Cardiac fibroblast (primary cell): ENCODE measurements at regions not wholly inside any gene's neighbourhood (a gene's known extent, or its start where the extent isn't known, plus 50 kb on each side); places are given as distances from the start of the nearest gene placed in this dataset.

ENCODE experiments used
- DNase-seq, 2 donors: peaks; one replicate each; pipeline versions ENCODE4 v3.0.0 to v3.0.0-alpha.2; 2010; ENCODE audit warnings: low read depth in 2 of 2
- H3K4me3 ChIP-seq, 2 donors: replicated peaks in 1 of 2; 1 replicate in 1 of 2; 2 replicates in 1 of 2; pipeline ENCODE4 v1.5.1; 2011; ENCODE audit warnings: low read depth in 2 of 2, low read length in 2 of 2, mild to moderate bottlenecking in 2 of 2, moderate library complexity in 1 of 2
- TF ChIP-seq, protein P1 (sequence below): IDR thresholded peaks from one replicate; pipeline ENCODE4 v1.5.1; 2011; ENCODE audit warnings: low read depth, mild to moderate bottlenecking, low read length, inconsistent platforms

DNA sequence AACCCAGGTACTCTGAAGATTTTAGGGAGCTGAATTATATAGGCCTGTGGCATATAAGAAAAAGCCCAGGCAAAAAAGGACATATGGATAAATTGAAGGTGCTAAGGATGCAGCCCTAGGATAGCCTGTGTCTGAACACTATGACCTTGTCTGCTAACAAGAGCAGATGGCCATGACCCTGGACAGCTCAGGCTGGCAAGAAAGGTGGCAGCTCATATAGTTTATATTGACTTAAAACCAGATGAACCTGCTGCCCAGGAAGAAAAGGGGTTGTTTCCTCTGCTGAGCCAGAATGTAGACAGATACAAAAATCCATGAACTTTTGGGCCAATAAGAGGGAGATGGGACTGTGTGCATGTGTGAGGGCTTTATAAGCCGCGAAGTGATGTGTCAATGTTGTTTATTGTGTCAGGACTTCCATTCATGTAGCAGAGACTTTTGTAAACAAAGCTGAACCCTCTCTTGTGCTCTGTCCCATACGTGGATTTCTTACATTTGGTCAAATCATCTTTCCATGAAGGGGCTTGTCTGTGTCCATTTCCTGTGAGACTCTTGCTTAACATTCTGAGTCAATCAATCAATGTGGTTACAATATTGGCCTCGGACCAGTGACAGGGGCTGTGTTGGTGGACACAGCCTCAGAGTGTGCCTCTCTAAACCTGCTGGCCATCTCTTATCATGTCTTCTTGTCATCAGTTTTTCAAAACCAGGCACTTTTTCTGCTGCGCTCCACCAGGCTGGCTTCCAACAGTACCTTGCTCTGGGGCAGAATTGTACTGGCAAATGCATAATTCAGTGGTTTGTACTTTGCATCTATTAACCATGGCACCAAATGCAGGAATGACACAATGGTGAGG is 321.2 kb downstream of the WDR72 start:
- TF ChIP-seq, protein P1, sequence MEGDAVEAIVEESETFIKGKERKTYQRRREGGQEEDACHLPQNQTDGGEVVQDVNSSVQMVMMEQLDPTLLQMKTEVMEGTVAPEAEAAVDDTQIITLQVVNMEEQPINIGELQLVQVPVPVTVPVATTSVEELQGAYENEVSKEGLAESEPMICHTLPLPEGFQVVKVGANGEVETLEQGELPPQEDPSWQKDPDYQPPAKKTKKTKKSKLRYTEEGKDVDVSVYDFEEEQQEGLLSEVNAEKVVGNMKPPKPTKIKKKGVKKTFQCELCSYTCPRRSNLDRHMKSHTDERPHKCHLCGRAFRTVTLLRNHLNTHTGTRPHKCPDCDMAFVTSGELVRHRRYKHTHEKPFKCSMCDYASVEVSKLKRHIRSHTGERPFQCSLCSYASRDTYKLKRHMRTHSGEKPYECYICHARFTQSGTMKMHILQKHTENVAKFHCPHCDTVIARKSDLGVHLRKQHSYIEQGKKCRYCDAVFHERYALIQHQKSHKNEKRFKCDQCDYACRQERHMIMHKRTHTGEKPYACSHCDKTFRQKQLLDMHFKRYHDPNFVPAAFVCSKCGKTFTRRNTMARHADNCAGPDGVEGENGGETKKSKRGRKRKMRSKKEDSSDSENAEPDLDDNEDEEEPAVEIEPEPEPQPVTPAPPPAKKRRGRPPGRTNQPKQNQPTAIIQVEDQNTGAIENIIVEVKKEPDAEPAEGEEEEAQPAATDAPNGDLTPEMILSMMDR: no peak
- no peak overlapping the region for H3K4me3 ChIP-seq
- no peak for DNase-seq

DNA sequence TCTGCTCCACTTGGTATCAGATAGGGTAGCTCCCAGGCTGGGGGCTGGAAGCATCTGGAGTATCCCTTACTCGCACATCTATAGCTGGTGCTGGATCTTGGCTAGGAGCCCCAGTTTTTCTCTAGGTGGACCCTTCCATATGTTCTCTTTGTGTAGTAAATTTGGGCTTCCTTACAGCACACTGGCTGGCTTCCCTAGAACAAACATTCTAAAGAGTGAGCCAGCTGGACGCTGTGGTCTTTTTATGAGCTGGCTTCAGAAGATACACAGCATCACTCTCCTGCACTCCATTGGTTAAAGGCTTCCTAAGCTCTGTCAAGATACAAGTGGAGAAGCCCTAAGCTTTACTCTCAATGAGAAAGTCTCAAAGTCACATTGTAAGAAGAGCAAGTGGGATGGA is 322.1 kb downstream of the WDR72 start:
- no peak overlapping the region for H3K4me3 ChIP-seq
- DNase-seq: no peak
- TF ChIP-seq, protein P1: no peak

DNA sequence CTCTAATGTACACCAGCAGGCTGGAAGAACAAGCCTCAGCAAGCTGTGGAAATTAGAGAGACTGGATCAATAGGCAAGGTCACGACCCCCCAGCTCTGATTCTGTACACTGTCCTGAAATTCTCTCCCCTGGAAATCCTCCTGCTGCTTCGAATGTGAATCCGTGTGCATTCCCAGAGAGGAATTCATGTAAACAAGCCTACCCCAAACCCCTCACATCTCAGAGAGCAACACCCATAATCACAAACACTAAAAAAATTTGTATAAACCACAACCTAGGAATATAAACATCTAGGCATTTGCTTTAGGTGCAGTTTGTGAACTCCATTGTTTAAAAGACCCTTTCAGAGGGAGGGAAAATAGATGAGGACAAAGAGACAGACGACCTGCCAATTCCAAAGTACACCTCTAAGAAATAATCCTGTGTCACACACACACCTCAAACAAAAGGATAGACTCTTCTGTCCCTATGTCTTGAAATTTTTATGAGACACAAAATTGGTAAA is 325.2 kb downstream of the WDR72 start:
- DNase-seq: no peak
- H3K4me3 ChIP-seq: no peak overlapping the region
- TF ChIP-seq, protein P1: no peak

DNA sequence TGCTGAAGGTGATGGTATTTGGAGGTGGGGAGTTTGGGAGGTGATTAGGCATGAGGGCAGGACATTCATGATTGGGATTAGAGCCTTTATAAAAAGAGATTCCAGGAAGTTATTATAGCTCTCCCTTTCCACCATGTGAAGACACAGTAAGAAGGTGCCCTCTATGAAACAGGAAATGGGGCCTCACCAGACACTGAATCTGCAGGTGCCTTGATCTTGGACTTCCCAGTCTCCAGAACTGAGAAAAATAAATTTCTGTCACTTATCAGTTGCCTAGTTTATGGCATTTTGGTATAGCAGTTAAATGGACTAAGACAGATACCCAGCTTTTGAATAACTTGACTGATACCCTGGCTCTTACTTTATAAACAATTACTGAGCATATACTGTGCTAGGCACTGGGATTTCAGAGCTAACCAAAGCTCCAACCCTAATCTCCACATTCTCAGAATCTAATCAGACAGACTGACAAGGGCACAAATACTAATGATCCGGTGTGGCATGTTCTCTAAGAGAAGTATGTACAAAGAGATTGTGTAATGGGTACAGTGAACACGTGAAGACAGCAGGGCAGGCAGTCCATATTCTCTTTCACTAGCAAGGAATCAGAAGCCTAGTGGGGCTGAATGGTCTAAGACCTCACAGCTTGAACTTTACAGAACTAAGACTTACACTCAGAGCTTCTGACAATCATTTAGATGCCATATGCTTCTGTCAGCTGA is 343.1 kb downstream of the WDR72 start:
- no peak overlapping the region for H3K4me3 ChIP-seq
- DNase-seq: no peak
- TF ChIP-seq, protein P1: no peak

DNA sequence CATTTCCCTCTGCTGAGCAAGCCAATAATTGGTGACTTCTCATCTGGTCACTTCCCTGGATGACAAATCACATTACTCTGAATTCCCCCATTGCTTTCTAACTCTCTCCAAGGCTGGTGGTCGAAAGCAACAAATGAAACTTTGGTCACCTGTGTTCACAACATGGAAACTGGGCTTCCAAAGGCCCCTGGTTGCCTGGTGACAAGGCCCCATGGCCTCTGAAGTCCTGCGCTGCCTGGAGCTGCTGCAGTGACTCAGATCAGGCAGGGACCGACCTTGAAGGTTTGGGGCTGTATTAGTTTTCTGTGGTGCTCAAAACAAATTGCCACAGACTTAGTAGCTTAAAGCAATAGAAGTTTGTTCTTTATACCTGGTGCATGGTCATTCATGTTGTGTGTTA is 345.3 kb downstream of the WDR72 start:
- DNase-seq: no peak
- TF ChIP-seq, protein P1: no peak
- no peak overlapping the region for H3K4me3 ChIP-seq

DNA sequence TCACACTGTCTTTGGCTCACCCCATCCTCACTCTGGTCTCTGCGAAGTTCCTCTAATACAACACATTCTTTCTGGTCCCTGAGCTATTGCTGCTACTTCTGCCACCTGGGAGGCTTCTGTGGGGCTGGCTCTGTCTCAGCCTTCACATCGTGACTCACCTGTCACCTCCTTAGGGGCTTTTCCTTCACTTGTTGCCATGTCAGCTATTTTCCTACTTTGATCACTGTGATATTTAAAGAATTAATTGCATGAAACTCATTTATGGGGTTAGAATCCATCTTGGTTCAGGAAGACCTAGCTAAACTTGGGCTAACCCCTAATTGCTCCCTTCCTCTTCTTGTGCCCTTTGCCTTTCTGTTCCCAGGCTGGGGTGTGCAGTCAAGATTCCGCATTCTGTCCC is 346.9 kb downstream of the WDR72 start:
- H3K4me3 ChIP-seq: no peak overlapping the region
- TF ChIP-seq, protein P1: no peak
- no peak for DNase-seq
